HFF-Myc (cell line): ENCODE measurements at regions not wholly inside any gene's neighbourhood (a gene's known extent, or its start where the extent isn't known, plus 50 kb on each side); places are given as distances from the start of the nearest gene placed in this dataset.
"Not testable (repeated sequence)": the region's sequence is repeated elsewhere in the genome, so short reads cannot be mapped to it uniquely, and the experiment has no call there.

Source experiments
- DNase-seq: peaks from one replicate; pipeline ENCODE4 v3.0.0-alpha.2; 2011; ENCODE audit warnings: low read depth; ENCODE audit errors: extremely low read depth
- H3K4me3 ChIP-seq: replicated peaks from 2 replicates; pipeline ENCODE4 v1.5.1; 2011; ENCODE audit warnings: low read depth, mild to moderate bottlenecking, control low read depth, low read length
- CTCF ChIP-seq: IDR thresholded peaks from 2 replicates; pipeline ENCODE4 v1.5.1; 2012; ENCODE audit warnings: mild to moderate bottlenecking, low read depth, low read length, control low read depth; ENCODE audit errors: missing control alignments

- H3K4me3 ChIP-seq, result no peak overlapping the region
- DNase-seq, result no peak
- TF ChIP-seq CTCF, result no peak
Observed at GRCh38 chr3:153055779-153056178, 106.2 kb upstream of the RAP2B start.

- H3K4me3 ChIP-seq, result not testable (repeated sequence)
- DNase-seq, result peak; percentile 26
Observed at GRCh38 chr3:153058031-153058688, 103.9 kb upstream of the RAP2B start.

- H3K4me3 ChIP-seq, result no peak overlapping the region
- no peak for DNase-seq
- no peak for TF ChIP-seq CTCF
Observed at GRCh38 chr3:153060346-153060745, 101.7 kb upstream of the RAP2B start.

GRCh38 chr3:153061938-153062528 lies 100.0 kb upstream of the RAP2B start:
- no peak overlapping the region for H3K4me3 ChIP-seq
- no peak for TF ChIP-seq CTCF
- DNase-seq, result no peak

GRCh38 chr3:153063337-153063736 lies 98.7 kb upstream of the RAP2B start:
- DNase-seq, result no peak
- no peak for TF ChIP-seq CTCF
- no peak overlapping the region for H3K4me3 ChIP-seq

- no peak overlapping the region for H3K4me3 ChIP-seq
- no peak for TF ChIP-seq CTCF
- DNase-seq, result no peak
Observed at GRCh38 chr3:153066983-153067382, 95.0 kb upstream of the RAP2B start.

- no peak for DNase-seq
- no peak for TF ChIP-seq CTCF
- H3K4me3 ChIP-seq, result no peak overlapping the region
Observed at GRCh38 chr3:153069598-153070510, 92.2 kb upstream of the RAP2B start.
